Endothelial cell of umbilical vein (primary cell): ENCODE measurements at regions not wholly inside any gene's neighbourhood (a gene's known extent, or its start where the extent isn't known, plus 50 kb on each side); places are given as distances from the start of the nearest gene placed in this dataset.

Experiments used
- CTCF ChIP-seq, 2 donors: IDR thresholded peaks; 1 replicate in 1 of 2; 2 replicates in 1 of 2; pipeline ENCODE4 v1.5.1; 2011; ENCODE audit warnings: low read length in 2 of 2, mild to moderate bottlenecking in 2 of 2, moderate library complexity in 2 of 2, control low read depth in 1 of 2, inconsistent platforms in 1 of 2, low read depth in 1 of 2; ENCODE audit not compliant: insufficient read depth in 1 of 2; ENCODE audit errors: extremely low read depth in 1 of 2
- EZH2 ChIP-seq: IDR thresholded peaks from 2 replicates; pipeline ENCODE4 v1.6.1; 2012; ENCODE audit warnings: borderline replicate concordance, low read depth, mild to moderate bottlenecking, moderate library complexity, low read length, inconsistent platforms; ENCODE audit not compliant: severe bottlenecking
- FOS ChIP-seq: IDR thresholded peaks from 2 replicates; pipeline ENCODE4 v1.6.1; 2011; ENCODE audit warnings: mild to moderate bottlenecking, low read length, moderate library complexity, borderline replicate concordance; ENCODE audit not compliant: insufficient read depth
- MYC ChIP-seq: IDR thresholded peaks from one replicate; pipeline ENCODE4 v1.6.1; 2011; ENCODE audit warnings: mild to moderate bottlenecking, low read depth, low read length
- POLR2A ChIP-seq: IDR thresholded peaks from 2 replicates; pipeline ENCODE4 v1.6.1; 2012; ENCODE audit warnings: low read depth, mild to moderate bottlenecking, control low read depth, low read length
- POLR2AphosphoS5 ChIP-seq: IDR thresholded peaks from 2 replicates; pipeline ENCODE4 v1.6.1; 2012; ENCODE audit warnings: low read depth, mild to moderate bottlenecking, control low read depth, low read length, moderate library complexity; ENCODE audit not compliant: insufficient read depth
- TF ChIP-seq, protein P1 (sequence below): IDR thresholded peaks from 2 replicates; pipeline ENCODE4 v1.6.1; 2011; ENCODE audit not compliant: insufficient read depth, insufficient read length

DNA sequence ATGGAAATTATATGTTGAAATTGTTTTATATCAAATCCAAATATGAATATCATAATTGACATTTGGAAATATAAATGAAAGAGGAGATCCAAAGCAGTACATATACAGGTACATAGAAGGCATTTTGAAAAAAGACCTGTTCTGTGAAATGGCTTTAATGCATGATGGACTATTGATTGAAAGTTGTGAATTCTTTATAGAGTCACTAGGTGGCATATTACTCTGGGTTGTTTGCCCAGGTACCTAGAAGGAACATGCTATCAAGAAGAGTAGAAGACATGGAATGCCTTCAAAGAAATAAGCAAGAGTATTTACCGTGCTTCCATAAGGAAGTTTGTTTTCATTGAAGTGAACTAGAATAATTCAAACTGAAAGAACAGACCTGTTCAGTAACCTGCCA is 160.0 kb upstream of the ANK3 start:
- TF ChIP-seq POLR2A (no peak), CTCF (IDR thresholded peaks at IDR 0.05; ENCODE audit: extremely low read depth in 1 of 2, insufficient read depth in 1 of 2, low read depth in 1 of 2, low read length in 2 of 2) (peak in 1 of 2 donors; percentile 13), POLR2AphosphoS5 (no peak), MYC (no peak), FOS (no peak), EZH2 (no peak)
- TF ChIP-seq, protein P1, sequence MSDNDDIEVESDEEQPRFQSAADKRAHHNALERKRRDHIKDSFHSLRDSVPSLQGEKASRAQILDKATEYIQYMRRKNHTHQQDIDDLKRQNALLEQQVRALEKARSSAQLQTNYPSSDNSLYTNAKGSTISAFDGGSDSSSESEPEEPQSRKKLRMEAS: no peak
